ENCODE measurements at regions not wholly inside any gene's neighbourhood (a gene's known extent, or its start where the extent isn't known, plus 50 kb on each side); places are given as distances from the start of the nearest gene placed in this dataset.

GRCh38 chr9:107123389-107123788 is 159.7 kb upstream of the RAD23B start:
- H2BK12ac ChIP-seq (ENCODE audit: low read length): no peak overlapping the region
- no peak overlapping the region for H3K4ac ChIP-seq (ENCODE audit: low read depth, low read length)
- no peaks in the 10 kb centered on the region for H3K79me2 ChIP-seq (ENCODE audit: control insufficient read depth, insufficient read depth, low read length, poor library complexity)
- H4K8ac ChIP-seq (ENCODE audit: low read depth, low read length): no peak overlapping the region
- H3K9me3 ChIP-seq (ENCODE audit: insufficient read depth, low read depth, low read length): no peaks in the 10 kb centered on the region
- no peak overlapping the region for H3K23ac ChIP-seq (ENCODE audit: low read length)
- no peak overlapping the region for H3K27ac ChIP-seq (ENCODE audit: low read depth, low read length)
- DNase-seq: no peak
- H2BK120ac ChIP-seq (ENCODE audit: insufficient read depth, low read length, poor library complexity): no peak overlapping the region
- H3K14ac ChIP-seq (ENCODE audit: low read length): no peak overlapping the region
- H2AFZ ChIP-seq (ENCODE audit: insufficient read depth, low read length, poor library complexity): no peak overlapping the region
- no peak overlapping the region for H3K4me3 ChIP-seq (ENCODE audit: low read depth, low read length)
- H2AK5ac ChIP-seq (ENCODE audit: low read length): no peak overlapping the region
- H4K91ac ChIP-seq (ENCODE audit: low read depth, low read length): no peak overlapping the region
- no peaks in the 10 kb centered on the region for H3K4me1 ChIP-seq (ENCODE audit: control insufficient read depth in 1 of 2, insufficient read depth in 2 of 2, low read length in 2 of 2)
- H3K36me3 ChIP-seq (ENCODE audit: control insufficient read depth in 1 of 2, insufficient read depth in 2 of 2, low read length in 2 of 2): no peaks in the 10 kb centered on the region
- no peaks in the 10 kb centered on the region for H3K27me3 ChIP-seq (ENCODE audit: insufficient read depth, low read length)
- no peak overlapping the region for H4K12ac ChIP-seq (ENCODE audit: low read depth, low read length)
- H3K18ac ChIP-seq (ENCODE audit: low read length): no peak overlapping the region
- no peak overlapping the region for H3K4me2 ChIP-seq (ENCODE audit: low read length)
- no peak overlapping the region for H2BK5ac ChIP-seq (ENCODE audit: low read depth, low read length, poor library complexity)
- no peak overlapping the region for H3K9ac ChIP-seq (ENCODE audit: low read length)
- no peaks in the 10 kb centered on the region for H3K79me1 ChIP-seq (ENCODE audit: low read length)

- Histone ChIP-seq H3K4me2 (ENCODE audit: low read length) (no peak overlapping the region), H3K23ac (ENCODE audit: low read length) (no peak overlapping the region), H2AK5ac (ENCODE audit: low read length) (no peak overlapping the region), H3K9me3 (ENCODE audit: insufficient read depth, low read depth, low read length) (no peaks in the 10 kb centered on the region), H3K9ac (ENCODE audit: low read length) (no peak overlapping the region), H3K4me1 (ENCODE audit: control insufficient read depth in 1 of 2, insufficient read depth in 2 of 2, low read length in 2 of 2) (peaks cover 7 to 9% of the 10 kb centered on the region in 2 experiments), H3K27me3 (ENCODE audit: insufficient read depth, low read length) (no peaks in the 10 kb centered on the region), H3K18ac (ENCODE audit: low read length) (no peak overlapping the region), H2BK12ac (ENCODE audit: low read length) (no peak overlapping the region), H2BK5ac (ENCODE audit: low read depth, low read length, poor library complexity) (no peak overlapping the region), H4K91ac (ENCODE audit: low read depth, low read length) (no peak overlapping the region), H3K4ac (ENCODE audit: low read depth, low read length) (no peak overlapping the region), H3K36me3 (ENCODE audit: control insufficient read depth in 1 of 2, insufficient read depth in 2 of 2, low read length in 2 of 2) (no peaks in the 10 kb centered on the region), H3K4me3 (ENCODE audit: low read depth, low read length) (no peak overlapping the region), H2AFZ (ENCODE audit: insufficient read depth, low read length, poor library complexity) (no peak overlapping the region), H3K79me1 (ENCODE audit: low read length) (peaks cover 2% of the 10 kb centered on the region), H2BK120ac (ENCODE audit: insufficient read depth, low read length, poor library complexity) (no peak overlapping the region), H4K8ac (ENCODE audit: low read depth, low read length) (no peak overlapping the region), H3K27ac (ENCODE audit: low read depth, low read length) (no peak overlapping the region), H4K12ac (ENCODE audit: low read depth, low read length) (no peak overlapping the region), H3K79me2 (ENCODE audit: control insufficient read depth, insufficient read depth, low read length, poor library complexity) (peaks cover 2% of the 10 kb centered on the region), H3K14ac (ENCODE audit: low read length) (no peak overlapping the region)
- DNase-seq: peak in 1 of 2 donors; percentile 25
- WGBS (ENCODE audit: extremely low coverage, insufficient coverage, insufficient read length): no CpG with 5 or more reads among the region's 5 CpGs
These were observed 155.5 kb upstream of the RAD23B start for GRCh38 chr9:107127608-107128007.

GRCh38 chr9:107131108-107131799 is 151.8 kb upstream of the RAD23B start:
- H4K91ac ChIP-seq (ENCODE audit: low read depth, low read length): peak overlapping the region; percentile 60
- H2AK5ac ChIP-seq (ENCODE audit: low read length): no peak overlapping the region
- DNase-seq: no peak
- H4K12ac ChIP-seq (ENCODE audit: low read depth, low read length): no peak overlapping the region
- H3K23ac ChIP-seq (ENCODE audit: low read length): no peak overlapping the region
- H3K36me3 ChIP-seq (ENCODE audit: control insufficient read depth in 1 of 2, insufficient read depth in 2 of 2, low read length in 2 of 2): no peaks in the 10 kb centered on the region
- no peak overlapping the region for H2AFZ ChIP-seq (ENCODE audit: insufficient read depth, low read length, poor library complexity)
- no peaks in the 10 kb centered on the region for H3K9me3 ChIP-seq (ENCODE audit: insufficient read depth, low read depth, low read length)
- peaks cover 2% of the 10 kb centered on the region for H3K79me2 ChIP-seq (ENCODE audit: control insufficient read depth, insufficient read depth, low read length, poor library complexity)
- no peak overlapping the region for H3K4me3 ChIP-seq (ENCODE audit: low read depth, low read length)
- peaks cover 2% of the 10 kb centered on the region for H3K79me1 ChIP-seq (ENCODE audit: low read length)
- H2BK120ac ChIP-seq (ENCODE audit: insufficient read depth, low read length, poor library complexity): peak overlapping the region; percentile 46
- H3K4me1 ChIP-seq (ENCODE audit: control insufficient read depth in 1 of 2, insufficient read depth in 2 of 2, low read length in 2 of 2): peaks cover 7 to 9% of the 10 kb centered on the region in 2 experiments
- no peak overlapping the region for H2BK5ac ChIP-seq (ENCODE audit: low read depth, low read length, poor library complexity)
- peak overlapping the region; percentile 3 for H3K4me2 ChIP-seq (ENCODE audit: low read length)
- peak overlapping the region; percentile 30 for H3K4ac ChIP-seq (ENCODE audit: low read depth, low read length)
- peak overlapping the region; percentile 54 for H3K18ac ChIP-seq (ENCODE audit: low read length)
- no peak overlapping the region for H3K9ac ChIP-seq (ENCODE audit: low read length)
- peak overlapping the region; percentile 47 for H4K8ac ChIP-seq (ENCODE audit: low read depth, low read length)
- no peaks in the 10 kb centered on the region for H3K27me3 ChIP-seq (ENCODE audit: insufficient read depth, low read length)
- WGBS (ENCODE audit: extremely low coverage, insufficient coverage, insufficient read length): no CpG with 5 or more reads among the region's 5 CpGs
- H3K27ac ChIP-seq (ENCODE audit: low read depth, low read length): peak overlapping the region; percentile 39
- no peak overlapping the region for H2BK12ac ChIP-seq (ENCODE audit: low read length)
- peak overlapping the region; percentile 45 for H3K14ac ChIP-seq (ENCODE audit: low read length)

- no peaks in the 10 kb centered on the region for H3K79me2 ChIP-seq (ENCODE audit: control insufficient read depth, insufficient read depth, low read length, poor library complexity)
- no peak overlapping the region for H3K4me3 ChIP-seq (ENCODE audit: low read depth, low read length)
- H3K9ac ChIP-seq (ENCODE audit: low read length): no peak overlapping the region
- H4K12ac ChIP-seq (ENCODE audit: low read depth, low read length): no peak overlapping the region
- no peak overlapping the region for H2BK120ac ChIP-seq (ENCODE audit: insufficient read depth, low read length, poor library complexity)
- no peak overlapping the region for H3K27ac ChIP-seq (ENCODE audit: low read depth, low read length)
- H3K36me3 ChIP-seq (ENCODE audit: control insufficient read depth in 1 of 2, insufficient read depth in 2 of 2, low read length in 2 of 2): no peaks in the 10 kb centered on the region
- DNase-seq: no peak
- H3K23ac ChIP-seq (ENCODE audit: low read length): no peak overlapping the region
- H3K4me1 ChIP-seq (ENCODE audit: control insufficient read depth in 1 of 2, insufficient read depth in 2 of 2, low read length in 2 of 2): peaks cover 1% of the 10 kb centered on the region in 2 experiments
- no peak overlapping the region for H4K8ac ChIP-seq (ENCODE audit: low read depth, low read length)
- H2AFZ ChIP-seq (ENCODE audit: insufficient read depth, low read length, poor library complexity): no peak overlapping the region
- H3K18ac ChIP-seq (ENCODE audit: low read length): no peak overlapping the region
- no peaks in the 10 kb centered on the region for H3K79me1 ChIP-seq (ENCODE audit: low read length)
- no peak overlapping the region for H2AK5ac ChIP-seq (ENCODE audit: low read length)
- H3K4me2 ChIP-seq (ENCODE audit: low read length): no peak overlapping the region
- no CpG with 5 or more reads among the region's 2 CpGs for WGBS (ENCODE audit: extremely low coverage, insufficient coverage, insufficient read length)
- no peak overlapping the region for H3K4ac ChIP-seq (ENCODE audit: low read depth, low read length)
- H2BK5ac ChIP-seq (ENCODE audit: low read depth, low read length, poor library complexity): no peak overlapping the region
- no peaks in the 10 kb centered on the region for H3K27me3 ChIP-seq (ENCODE audit: insufficient read depth, low read length)
- no peak overlapping the region for H2BK12ac ChIP-seq (ENCODE audit: low read length)
- no peak overlapping the region for H3K14ac ChIP-seq (ENCODE audit: low read length)
- no peak overlapping the region for H4K91ac ChIP-seq (ENCODE audit: low read depth, low read length)
- no peaks in the 10 kb centered on the region for H3K9me3 ChIP-seq (ENCODE audit: insufficient read depth, low read depth, low read length)
These were observed 146.8 kb upstream of the RAD23B start for GRCh38 chr9:107136296-107136695.
